ENCODE measurements at regions not wholly inside any gene's neighbourhood (a gene's known extent, or its start where the extent isn't known, plus 50 kb on each side); places are given as distances from the start of the nearest gene placed in this dataset.

DNA sequence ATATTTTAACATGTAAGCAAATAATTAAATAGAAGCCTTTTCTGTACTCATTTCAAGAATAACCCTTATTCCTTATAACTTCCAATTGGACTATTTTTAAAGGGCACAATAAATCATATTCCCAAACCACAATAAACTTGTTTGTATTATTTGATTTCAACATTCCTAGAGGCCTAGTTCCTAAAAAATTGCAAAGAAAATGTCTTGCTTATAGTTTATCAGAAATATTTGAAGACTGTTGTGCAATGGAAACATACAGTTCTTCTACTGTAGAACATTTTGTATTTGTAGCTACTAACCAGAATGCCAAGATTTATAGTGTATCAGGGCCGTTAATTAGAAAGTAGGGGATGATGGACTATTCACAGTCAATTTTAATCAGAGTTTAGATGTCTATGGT is 1037.0 kb upstream of the CDH18 start:
- dilution Hi-C loops (cut with MboI; ENCODE audit: extremely low pct_ligation_motif_present, low sequenced_read_pairs), result no loop called here
- DNase-seq (ENCODE audit: low read depth, low spot score) (no peak), FAIRE-seq (no peak)
- no peaks in the 10 kb centered on the region for H3K4me1 ChIP-seq (ENCODE audit: control insufficient read depth, extremely low read depth, insufficient read depth, low read length)
- H3K27ac ChIP-seq (ENCODE audit: insufficient read depth, low read depth, low read length), result no peak overlapping the region
- no peak overlapping the region for H3K4me3 ChIP-seq (replicated peaks in 1 of 3; ENCODE audit: insufficient read depth in 1 of 3, low read depth in 1 of 3, low read length in 3 of 3)
- no peaks in the 10 kb centered on the region for H3K9me1 ChIP-seq (replicated peaks; ENCODE audit: control insufficient read depth, extremely low read depth, insufficient read depth, low read length)
- no peak for TF ChIP-seq POLR2A (IDR thresholded peaks at IDR 0.05; ENCODE audit: low read depth, low read length)
- TF ChIP-seq JUN (IDR thresholded peaks at IDR 0.05; ENCODE audit: borderline replicate concordance, insufficient read depth, insufficient read length, low read depth), result no peak
- no peak for TF ChIP-seq GATA2 (IDR thresholded peaks at IDR 0.05; ENCODE audit: insufficient read depth, insufficient read length, low read depth, low read length)
- no peak for TF ChIP-seq FOS (IDR thresholded peaks at IDR 0.05; ENCODE audit: borderline replicate concordance, insufficient read depth, low read length)
- TF ChIP-seq, protein P1, sequence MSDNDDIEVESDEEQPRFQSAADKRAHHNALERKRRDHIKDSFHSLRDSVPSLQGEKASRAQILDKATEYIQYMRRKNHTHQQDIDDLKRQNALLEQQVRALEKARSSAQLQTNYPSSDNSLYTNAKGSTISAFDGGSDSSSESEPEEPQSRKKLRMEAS (IDR thresholded peaks at IDR 0.05; ENCODE audit: insufficient read depth, insufficient read length), result no peak
- no peak for TF ChIP-seq EZH2 (IDR thresholded peaks at IDR 0.05; ENCODE audit: borderline replicate concordance, low read depth, low read length, severe bottlenecking)
- TF ChIP-seq POLR2AphosphoS5 (IDR thresholded peaks at IDR 0.05; ENCODE audit: insufficient read depth, low read depth, low read length), result no peak
- TF ChIP-seq MYC (IDR thresholded peaks at IDR 0.05; ENCODE audit: low read depth, low read length), result no peak
- TF ChIP-seq, protein P2, sequence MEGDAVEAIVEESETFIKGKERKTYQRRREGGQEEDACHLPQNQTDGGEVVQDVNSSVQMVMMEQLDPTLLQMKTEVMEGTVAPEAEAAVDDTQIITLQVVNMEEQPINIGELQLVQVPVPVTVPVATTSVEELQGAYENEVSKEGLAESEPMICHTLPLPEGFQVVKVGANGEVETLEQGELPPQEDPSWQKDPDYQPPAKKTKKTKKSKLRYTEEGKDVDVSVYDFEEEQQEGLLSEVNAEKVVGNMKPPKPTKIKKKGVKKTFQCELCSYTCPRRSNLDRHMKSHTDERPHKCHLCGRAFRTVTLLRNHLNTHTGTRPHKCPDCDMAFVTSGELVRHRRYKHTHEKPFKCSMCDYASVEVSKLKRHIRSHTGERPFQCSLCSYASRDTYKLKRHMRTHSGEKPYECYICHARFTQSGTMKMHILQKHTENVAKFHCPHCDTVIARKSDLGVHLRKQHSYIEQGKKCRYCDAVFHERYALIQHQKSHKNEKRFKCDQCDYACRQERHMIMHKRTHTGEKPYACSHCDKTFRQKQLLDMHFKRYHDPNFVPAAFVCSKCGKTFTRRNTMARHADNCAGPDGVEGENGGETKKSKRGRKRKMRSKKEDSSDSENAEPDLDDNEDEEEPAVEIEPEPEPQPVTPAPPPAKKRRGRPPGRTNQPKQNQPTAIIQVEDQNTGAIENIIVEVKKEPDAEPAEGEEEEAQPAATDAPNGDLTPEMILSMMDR (IDR thresholded peaks at IDR 0.05; ENCODE audit: extremely low read depth in 1 of 2, insufficient read depth in 1 of 2, low read depth in 1 of 2, low read length in 2 of 2), result no peak
- H3K4me2 ChIP-seq (ENCODE audit: insufficient read depth, low read length), result no peak overlapping the region
- no peak overlapping the region for H2AFZ ChIP-seq (ENCODE audit: low read depth, low read length)
- no peaks in the 10 kb centered on the region for H3K79me2 ChIP-seq (ENCODE audit: control insufficient read depth, insufficient read depth, low read length)
- no peaks in the 10 kb centered on the region for H4K20me1 ChIP-seq (replicated peaks; ENCODE audit: control insufficient read depth, extremely low read depth, insufficient read depth, low read length)
- ChIA-PET POLR2A (no interaction called here), CTCF (no interaction called here)
- BruUV-seq (replicated peaks), result no TSS peak
- no peaks in the 10 kb centered on the region for H3K9me3 ChIP-seq (replicated peaks; ENCODE audit: control insufficient read depth, insufficient read depth, low read length)
- H3K9ac ChIP-seq (replicated peaks; ENCODE audit: extremely low read depth, insufficient read depth, low read length), result no peak overlapping the region
- intact Hi-C loops (cut with micrococcal nuclease), result no loop called here
- no peaks in the 10 kb centered on the region for H3K36me3 ChIP-seq (ENCODE audit: control insufficient read depth in 2 of 2, extremely low read depth in 1 of 2, insufficient read depth in 2 of 2, low read length in 2 of 2)
- H3K27me3 ChIP-seq (ENCODE audit: control insufficient read depth in 2 of 2, insufficient read depth in 2 of 2, low read length in 2 of 2), result no peaks in the 10 kb centered on the region

Measured in endothelial cell of umbilical vein (primary cell).